SU-DHL-6 (cell line): ENCODE measurements at regions not wholly inside any gene's neighbourhood (a gene's known extent, or its start where the extent isn't known, plus 50 kb on each side); places are given as distances from the start of the nearest gene placed in this dataset.

Source experiments
- H2AFZ ChIP-seq: fragments of 200-600 bp; sonication (generic); 2 replicates; pipeline ENCODE4 v1.6.1; 2014; ENCODE audit warnings: low read depth, mild to moderate bottlenecking, moderate library complexity, mixed read lengths, antibody characterized with exemption, low read length; ENCODE audit not compliant: severe bottlenecking
- H3F3A ChIP-seq: fragments of 200-600 bp; shearing (Covaris generic); 2 replicates; pipeline ENCODE4 v1.6.0; 2016; ENCODE audit warnings: antibody characterized with exemption, mild to moderate bottlenecking; ENCODE audit not compliant: insufficient read depth
- H3K27ac ChIP-seq: fragments of 200-600 bp; sonication (generic); 2 replicates; pipeline ENCODE4 v1.5.1; 2016; ENCODE audit warnings: low read depth, mild to moderate bottlenecking, low read length, moderate library complexity, mixed read lengths
- H3K27me3 ChIP-seq: fragments of 200-600 bp; sonication (generic), shearing (Covaris generic); 2 replicates; pipeline ENCODE4 v1.6.0; 2014; ENCODE audit warnings: mild to moderate bottlenecking, low read length
- H3K36me3 ChIP-seq: fragments of 200-600 bp; sonication (generic); 2 replicates; pipeline ENCODE4 v1.6.1; 2014; ENCODE audit warnings: mild to moderate bottlenecking, low read length, mixed read lengths
- H3K4me2 ChIP-seq: fragments of 300-600, 200-600 bp; shearing (Covaris generic), sonication (generic); 2 replicates; pipeline ENCODE4 v1.6.0; 2014; ENCODE audit warnings: low read length, low read depth, mild to moderate bottlenecking; ENCODE audit not compliant: poor library complexity, severe bottlenecking
- H3K4me3 ChIP-seq: fragments of 200-600 bp; sonication (generic); 2 replicates; pipeline ENCODE4 v1.5.1; 2014; ENCODE audit warnings: antibody characterized with exemption, low read length, mild to moderate bottlenecking, mixed read lengths; ENCODE audit not compliant: insufficient read depth, poor library complexity, severe bottlenecking
- H3K79me2 ChIP-seq: fragments of 200-600 bp; sonication (generic); 2 replicates; pipeline ENCODE4 v1.6.1; 2014; ENCODE audit warnings: mild to moderate bottlenecking, low read length, moderate library complexity; ENCODE audit not compliant: insufficient read depth
- H3K9ac ChIP-seq: fragments of 200-600 bp; sonication (generic); 2 replicates; pipeline ENCODE4 v1.7.0; 2014; ENCODE audit warnings: mild to moderate bottlenecking, low read length
- H3K9me2 ChIP-seq: fragments of 200-600 bp; sonication (generic); replicated peaks from 2 replicates; pipeline ENCODE4 v1.6.1; 2014; ENCODE audit warnings: low read length; ENCODE audit not compliant: insufficient read depth
- H3K9me3 ChIP-seq: fragments of 200-600 bp; sonication (generic); 2 replicates; pipeline ENCODE4 v1.6.1; 2014; ENCODE audit warnings: low read length, mixed read lengths; ENCODE audit not compliant: insufficient read depth
- H4K20me1 ChIP-seq: fragments of 200-600 bp; sonication (generic); 2 replicates; pipeline ENCODE4 v1.6.1; 2014; ENCODE audit warnings: low read depth, mild to moderate bottlenecking, antibody characterized with exemption, low read length, moderate library complexity, mixed read lengths
- CTCF ChIP-seq: fragments of 200-600 bp; sonication (generic); IDR thresholded peaks from one replicate; pipeline ENCODE4 v1.5.1; 2017; ENCODE audit warnings: antibody characterized with exemption, mild to moderate bottlenecking, low read length, moderate library complexity; ENCODE audit not compliant: insufficient read depth, poor library complexity, severe bottlenecking
- EZH2phosphoT487 ChIP-seq: fragments of 200-600 bp; sonication (generic), shearing (Covaris generic); conservative IDR thresholded peaks from 2 replicates; pipeline ENCODE4 v1.6.1; 2018; ENCODE audit warnings: mild to moderate bottlenecking, antibody characterized with exemption, low read length, moderate library complexity, mixed read lengths

- Histone ChIP-seq H2AFZ (no peak overlapping the region), H4K20me1 (no peaks in the 10 kb centered on the region), H3K9ac (no peak overlapping the region), H3K9me2 (no peaks in the 10 kb centered on the region), H3F3A (no peaks in the 10 kb centered on the region), H3K36me3 (no peaks in the 10 kb centered on the region), H3K27ac (no peak overlapping the region), H3K79me2 (no peaks in the 10 kb centered on the region), H3K4me2 (no peak overlapping the region), H3K9me3 (0 out of 2 replicates have a peak, but pooled peaks cover 4% of the 10 kb centered on the region), H3K27me3 (no peaks in the 10 kb centered on the region), H3K4me3 (no peak overlapping the region)
- TF ChIP-seq CTCF (no peak), EZH2phosphoT487 (no peak)
Observed at GRCh38 chr5:54628050-54628449, 110.5 kb downstream of the SNX18 start.

GRCh38 chr5:54626407-54626806 is 108.8 kb downstream of the SNX18 start:
- Histone ChIP-seq H3K4me2 (no peak overlapping the region), H3K79me2 (no peaks in the 10 kb centered on the region), H3K27me3 (no peaks in the 10 kb centered on the region), H3K9me2 (no peaks in the 10 kb centered on the region), H2AFZ (no peak overlapping the region), H3K9ac (no peak overlapping the region), H4K20me1 (no peaks in the 10 kb centered on the region), H3K27ac (no peak overlapping the region), H3F3A (no peaks in the 10 kb centered on the region), H3K36me3 (no peaks in the 10 kb centered on the region), H3K9me3 (0 out of 2 replicates have a peak, but pooled peaks cover 4% of the 10 kb centered on the region), H3K4me3 (no peak overlapping the region)
- TF ChIP-seq CTCF = no peak
- TF ChIP-seq EZH2phosphoT487 = no peak

- H3K79me2 ChIP-seq = no peaks in the 10 kb centered on the region
- no peak overlapping the region for H2AFZ ChIP-seq
- no peaks in the 10 kb centered on the region for H3K27me3 ChIP-seq
- no peak overlapping the region for H3K4me3 ChIP-seq
- no peaks in the 10 kb centered on the region for H4K20me1 ChIP-seq
- no peaks in the 10 kb centered on the region for H3K36me3 ChIP-seq
- H3F3A ChIP-seq = no peaks in the 10 kb centered on the region
- no peak overlapping the region for H3K9ac ChIP-seq
- H3K9me2 ChIP-seq = no peaks in the 10 kb centered on the region
- TF ChIP-seq EZH2phosphoT487 = no peak
- TF ChIP-seq CTCF = no peak
- H3K9me3 ChIP-seq = 0 out of 2 replicates have a peak, but pooled peaks cover 4% of the 10 kb centered on the region
- no peak overlapping the region for H3K4me2 ChIP-seq
- no peak overlapping the region for H3K27ac ChIP-seq
Observed at GRCh38 chr5:54624805-54625568, 107.4 kb downstream of the SNX18 start.
